NCI-H1436 (cell line): ENCODE measurements at regions not wholly inside any gene's neighbourhood (a gene's known extent, or its start where the extent isn't known, plus 50 kb on each side); places are given as distances from the start of the nearest gene placed in this dataset.
"Not testable (repeated sequence)": the region's sequence is repeated elsewhere in the genome, so short reads cannot be mapped to it uniquely, and the experiment has no call there.

ENCODE experiments used
- DNase-seq: peaks from one replicate; lab custom pipeline; 2025; lab: John Stamatoyannopoulos, UW

DNA sequence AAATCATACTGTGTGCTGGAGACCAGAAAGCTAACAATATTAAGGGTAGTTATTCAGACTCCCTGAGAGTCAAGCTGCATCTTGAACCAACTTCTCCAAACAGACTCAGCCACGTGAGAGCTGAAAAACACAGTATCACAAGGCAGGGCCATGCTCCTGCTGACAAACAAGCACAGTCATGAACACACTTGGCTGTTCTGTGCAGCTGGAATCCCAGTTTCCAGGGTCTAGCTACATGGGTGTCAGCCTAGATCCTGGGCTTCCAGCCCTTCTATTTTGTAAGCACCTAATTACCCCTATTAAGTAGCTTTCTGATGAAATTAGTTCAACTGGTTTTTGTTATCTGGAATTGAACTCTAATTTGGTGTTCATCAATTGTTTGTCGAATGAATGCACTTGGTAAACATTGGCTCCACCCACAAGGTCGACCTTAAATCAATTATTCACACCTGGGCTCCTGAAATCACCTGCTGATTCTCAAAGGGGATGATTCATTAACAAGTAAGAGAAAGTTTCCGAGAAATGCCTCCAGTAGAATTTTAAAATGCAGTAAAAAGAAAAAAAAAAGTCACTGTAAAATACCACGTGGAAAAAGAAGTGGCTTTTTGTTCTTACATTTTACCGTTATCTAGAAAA is 179.3 kb downstream of the ZC3H11B start:
- no peak for DNase-seq

DNA sequence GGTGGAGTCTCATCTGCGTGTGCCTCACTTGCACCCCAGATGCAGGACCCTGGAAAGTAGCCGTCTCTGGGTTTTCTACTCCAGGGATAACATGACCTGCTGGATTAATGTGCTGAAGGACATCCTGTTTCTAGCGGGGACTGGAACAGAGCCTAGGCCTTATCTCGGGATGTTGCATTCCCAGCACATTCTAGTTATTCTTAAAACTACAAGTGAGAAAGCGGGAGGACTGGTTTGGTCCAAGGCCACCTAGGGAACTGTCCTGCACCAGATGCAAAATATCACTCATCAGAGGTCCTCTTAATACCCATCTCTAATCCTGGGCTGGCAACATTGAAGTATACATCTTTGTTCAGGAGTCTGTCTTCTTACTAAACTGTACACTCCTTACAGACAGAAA is 179.9 kb downstream of the ZC3H11B start:
- no peak for DNase-seq

DNA sequence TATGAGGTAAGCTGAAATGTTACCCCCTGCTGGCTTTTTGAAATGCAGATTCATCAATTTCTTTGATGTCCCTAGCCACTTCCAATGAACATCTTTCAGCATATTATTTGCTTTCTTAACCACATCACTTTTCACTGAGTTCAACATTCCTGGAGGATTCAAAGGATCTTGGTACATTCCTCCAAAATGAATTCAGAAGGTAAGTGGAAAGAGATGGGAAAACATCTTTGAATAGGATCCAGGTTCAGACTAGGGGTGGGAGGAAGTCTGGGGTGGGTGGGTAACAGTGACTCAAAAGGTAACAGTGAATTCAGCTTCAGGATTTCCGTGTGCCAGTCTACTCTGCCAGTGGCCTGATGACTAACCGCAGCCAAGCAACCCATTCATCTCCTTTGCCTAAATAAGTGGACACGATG is 180.7 kb downstream of the ZC3H11B start:
- no peak for DNase-seq

DNA sequence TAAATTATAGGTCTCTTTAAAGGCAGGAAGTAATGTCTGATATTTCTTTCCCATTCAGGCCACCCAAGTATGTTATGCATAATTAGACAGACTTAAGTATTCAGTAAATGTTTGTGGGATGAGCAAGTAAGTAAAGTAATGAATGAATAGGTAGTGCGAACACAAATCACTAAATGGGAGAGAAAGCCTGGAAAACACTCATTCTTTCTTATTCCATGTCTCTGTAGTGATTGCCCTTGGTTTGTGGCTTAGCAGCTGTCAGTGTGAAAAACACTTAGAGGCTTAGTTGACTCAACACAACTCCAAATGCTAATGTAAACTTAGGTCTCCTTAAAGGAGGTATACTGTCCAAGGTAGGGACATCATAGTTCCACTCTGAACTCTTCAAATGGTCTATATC is 182.5 kb downstream of the ZC3H11B start:
- DNase-seq, result no peak

DNA sequence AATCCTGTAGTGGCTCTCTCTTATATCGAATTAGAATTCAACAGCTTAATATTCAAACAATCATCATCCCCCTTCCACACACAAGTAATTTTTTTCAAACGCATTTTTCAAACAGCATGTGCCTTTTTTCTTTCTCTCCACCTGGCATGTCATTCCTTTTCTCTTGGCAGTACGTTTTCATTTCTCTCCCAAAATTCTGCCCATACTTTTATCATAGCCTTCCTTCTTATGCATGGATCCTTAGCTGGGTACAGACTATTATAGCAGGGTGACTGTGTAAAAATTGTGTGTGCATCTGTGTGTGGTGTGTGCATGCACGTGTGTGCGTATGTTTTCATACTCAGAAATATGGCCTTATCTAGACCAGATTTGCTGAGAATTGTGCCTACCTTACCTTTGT is 184.3 kb downstream of the ZC3H11B start:
- no peak for DNase-seq

DNA sequence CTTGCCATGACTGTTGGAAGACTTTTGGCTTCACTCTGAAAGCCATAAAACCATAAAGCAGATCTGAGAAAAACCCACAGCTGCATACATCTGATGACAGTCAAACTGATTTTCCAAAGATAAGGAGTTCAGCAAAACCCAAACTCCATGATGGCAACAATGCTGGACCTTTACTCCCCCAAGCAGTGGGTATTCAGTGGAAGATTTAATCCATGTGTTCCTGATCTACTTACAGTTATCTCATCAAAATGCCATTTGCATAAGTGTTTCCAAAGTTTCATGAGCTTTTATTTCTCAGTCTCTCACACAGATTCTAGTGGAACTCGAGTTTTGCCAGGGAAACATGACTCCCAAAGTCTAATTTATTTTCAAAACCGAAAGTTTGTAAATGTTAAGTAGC is 184.9 kb downstream of the ZC3H11B start:
- DNase-seq, result no peak

DNA sequence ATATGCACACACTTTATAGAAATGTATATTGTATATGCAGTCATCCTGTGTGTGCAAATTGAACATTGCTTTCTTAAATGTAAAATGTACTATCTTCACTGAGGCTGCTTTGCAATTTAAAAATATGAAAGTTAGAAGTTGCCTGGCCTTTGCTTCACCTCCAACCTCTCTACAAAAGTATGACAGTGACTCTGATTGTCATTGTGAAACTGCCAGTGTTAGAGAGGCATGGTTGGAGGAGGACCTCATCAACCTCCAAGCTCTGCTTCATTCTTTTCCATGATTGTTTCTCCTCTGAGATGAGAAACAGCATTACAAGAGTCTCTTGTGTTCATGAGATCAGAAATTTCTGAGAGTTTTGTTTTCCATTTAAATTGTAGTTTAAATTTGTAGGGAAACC is 185.5 kb downstream of the ZC3H11B start:
- no peak for DNase-seq

DNA sequence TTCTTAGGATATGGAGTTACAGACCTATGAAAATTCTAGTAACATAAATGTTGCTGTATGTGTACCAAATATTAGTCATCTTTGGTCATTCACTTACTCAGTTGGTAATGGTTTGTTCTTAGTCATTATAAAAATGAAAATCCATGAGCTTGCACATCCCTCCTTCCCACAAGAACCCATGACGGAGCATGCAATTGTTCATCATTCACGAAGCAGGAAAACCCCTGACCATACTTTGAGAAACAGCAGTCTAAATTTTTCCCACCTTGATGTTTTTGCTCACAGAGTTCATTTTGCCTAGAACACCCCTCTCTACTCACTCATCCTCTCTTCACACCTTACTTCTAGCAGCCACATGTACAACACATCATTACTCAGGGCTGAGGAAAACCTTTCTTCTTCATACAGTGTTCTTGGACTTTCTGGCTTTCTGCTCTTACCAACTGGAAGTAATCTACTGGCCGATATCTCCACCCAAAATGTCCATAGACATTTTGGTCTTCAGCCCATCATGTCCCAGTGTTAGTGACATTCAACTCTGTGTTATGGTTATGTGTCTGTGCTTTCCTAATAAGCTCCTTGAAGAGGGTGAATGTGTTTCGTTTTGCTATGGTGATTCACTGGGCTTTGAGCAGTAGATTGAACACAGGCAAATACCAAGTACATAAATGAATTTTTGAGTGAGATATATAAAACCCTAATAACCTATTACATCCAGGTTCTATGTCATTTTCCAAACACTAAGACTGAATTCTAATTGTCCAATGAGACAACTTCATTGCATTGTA is 189.9 kb downstream of the ZC3H11B start:
- no peak for DNase-seq

DNA sequence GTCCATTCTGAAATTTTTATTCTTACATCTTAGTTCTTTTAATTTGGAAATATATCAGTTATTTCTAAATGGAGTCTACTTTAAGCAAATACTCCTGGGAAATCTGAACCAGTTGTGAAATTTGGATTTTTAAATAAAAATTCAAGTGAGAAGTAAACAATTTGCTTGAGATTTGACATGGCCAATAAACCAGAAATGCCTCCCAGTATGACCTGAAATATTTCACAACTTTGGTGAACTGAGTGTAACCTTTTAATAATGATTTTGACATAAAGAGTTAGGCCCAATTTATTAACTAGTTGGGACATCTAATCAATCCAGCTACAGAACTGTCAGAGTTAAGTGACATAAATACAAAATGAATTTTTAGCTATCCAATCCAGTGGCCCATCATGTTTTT is 192.0 kb downstream of the ZC3H11B start:
- no peak for DNase-seq

DNA sequence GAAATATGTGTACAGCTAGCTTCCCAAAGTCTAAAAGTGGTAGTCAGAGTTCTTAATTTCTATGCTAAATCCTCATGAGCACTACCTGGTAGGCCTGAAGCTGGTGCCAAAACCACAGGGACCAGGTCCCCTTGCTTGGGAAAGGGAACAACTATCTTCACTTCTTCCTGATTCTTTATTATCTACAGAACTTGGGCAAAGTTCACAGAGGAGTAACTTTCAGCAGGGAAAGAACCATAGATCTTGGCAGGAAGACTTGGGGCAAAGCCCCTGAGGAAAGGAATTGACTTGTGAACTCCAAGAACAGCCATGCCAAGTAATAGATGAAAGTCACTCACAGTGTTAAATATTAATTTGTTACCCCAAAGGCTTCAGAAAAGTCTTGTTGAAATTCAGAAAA is 193.0 kb downstream of the ZC3H11B start:
- DNase-seq, result no peak

DNA sequence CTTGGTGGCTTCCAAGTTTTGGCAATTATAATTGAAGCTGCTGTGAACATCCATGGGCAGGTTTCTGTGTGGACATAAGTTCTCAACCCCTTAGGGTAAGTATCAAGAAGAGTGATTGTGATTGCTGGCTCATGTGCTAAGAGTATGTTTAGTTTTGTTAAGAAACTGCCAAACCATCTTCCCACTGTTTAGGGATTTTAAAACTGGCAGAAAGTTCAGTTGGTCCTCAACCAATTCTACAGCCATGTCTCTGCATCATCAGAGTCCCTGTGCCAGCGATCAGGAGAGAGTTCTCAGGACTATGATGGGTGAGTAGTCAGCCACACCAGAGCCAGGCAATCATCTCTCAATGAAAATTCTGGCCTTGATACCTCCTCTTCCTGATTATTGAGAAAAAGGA is 193.8 kb downstream of the ZC3H11B start:
- no peak for DNase-seq

DNA sequence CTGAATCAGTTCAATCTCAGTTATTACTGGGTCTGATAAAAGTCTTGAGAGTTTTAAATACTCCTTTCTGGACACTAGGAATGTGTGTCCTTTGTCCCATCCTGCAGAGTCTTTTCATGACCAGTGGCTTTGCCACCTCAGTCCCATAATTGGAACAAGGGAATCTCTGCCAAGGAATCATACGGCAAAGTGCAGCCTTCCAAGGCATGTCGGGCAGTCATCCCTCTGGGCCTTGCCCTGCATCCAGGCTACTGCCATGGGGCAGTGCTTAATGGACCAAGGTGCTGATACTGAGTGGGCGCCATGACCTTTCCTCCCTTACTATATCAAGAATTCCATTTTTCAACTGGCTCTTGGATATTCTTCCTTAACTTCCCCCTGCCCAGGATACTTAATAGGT is 195.3 kb downstream of the ZC3H11B start:
- no peak for DNase-seq

DNA sequence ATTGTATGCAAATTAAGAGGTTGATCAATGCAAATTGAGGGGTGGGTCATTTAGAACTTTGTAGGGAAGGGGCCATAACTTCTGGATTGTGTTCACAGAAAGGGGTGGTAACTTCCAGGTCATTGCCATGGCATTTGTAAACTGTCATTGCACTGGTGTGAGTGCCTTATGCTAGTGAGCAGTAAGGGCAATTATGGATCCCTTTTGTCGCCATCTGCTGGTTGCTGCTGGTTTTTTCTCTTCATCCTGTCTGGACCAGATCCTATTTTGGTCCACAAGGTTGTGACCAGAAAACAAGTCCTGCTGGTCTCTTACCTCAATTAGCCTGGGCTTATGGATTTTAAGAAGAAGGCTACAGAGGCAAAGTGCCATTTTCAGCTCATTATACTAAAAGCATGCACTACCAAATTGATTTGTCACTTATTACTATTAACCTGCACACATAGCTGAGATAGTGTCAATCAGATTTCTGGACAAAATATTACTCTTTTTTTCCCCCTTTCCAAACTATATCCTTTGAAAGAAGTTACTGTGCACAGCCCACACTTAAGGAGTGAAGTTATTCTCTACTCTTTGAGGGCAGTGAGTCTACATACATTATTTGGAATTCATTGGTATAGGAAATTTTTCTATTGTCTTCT is 196.2 kb downstream of the ZC3H11B start:
- DNase-seq, result peak; percentile 17

DNA sequence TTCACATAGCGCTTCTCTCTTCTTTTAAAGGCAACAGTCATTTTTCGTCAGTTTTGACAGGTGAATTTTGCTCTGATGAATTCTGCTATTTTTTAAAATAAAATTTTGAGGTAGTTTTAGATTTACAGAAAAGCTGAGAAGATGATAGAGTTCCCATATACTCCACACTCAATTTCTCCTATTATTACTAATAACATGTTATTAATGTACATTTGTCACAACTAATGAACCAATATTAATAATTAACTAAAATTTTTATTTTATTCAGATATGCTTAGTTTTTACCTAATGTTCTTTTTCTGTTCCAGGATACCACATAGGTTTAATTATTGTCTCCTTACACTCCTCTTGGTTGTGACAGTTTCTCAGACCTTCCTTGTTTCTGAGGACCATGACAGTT is 197.0 kb downstream of the ZC3H11B start:
- no peak for DNase-seq

DNA sequence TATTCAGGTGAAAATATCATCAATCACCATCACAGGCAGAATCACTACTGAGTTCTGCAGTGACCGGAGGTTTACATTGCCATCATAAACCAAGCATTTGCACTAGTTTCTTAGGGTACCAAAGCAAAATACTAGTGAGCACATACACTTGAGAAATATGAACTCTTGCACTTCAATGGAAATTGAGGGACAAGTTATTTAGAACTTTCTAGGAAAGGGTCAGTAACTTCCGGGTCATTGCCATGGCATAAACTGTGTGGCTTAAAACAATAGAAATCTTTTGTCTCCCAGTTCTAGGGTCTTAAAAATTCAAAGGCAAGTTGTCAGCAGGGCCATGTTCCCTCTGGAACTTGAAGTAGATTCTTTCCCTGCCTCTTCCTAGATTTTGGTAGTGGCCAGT is 197.5 kb downstream of the ZC3H11B start:
- no peak for DNase-seq

DNA sequence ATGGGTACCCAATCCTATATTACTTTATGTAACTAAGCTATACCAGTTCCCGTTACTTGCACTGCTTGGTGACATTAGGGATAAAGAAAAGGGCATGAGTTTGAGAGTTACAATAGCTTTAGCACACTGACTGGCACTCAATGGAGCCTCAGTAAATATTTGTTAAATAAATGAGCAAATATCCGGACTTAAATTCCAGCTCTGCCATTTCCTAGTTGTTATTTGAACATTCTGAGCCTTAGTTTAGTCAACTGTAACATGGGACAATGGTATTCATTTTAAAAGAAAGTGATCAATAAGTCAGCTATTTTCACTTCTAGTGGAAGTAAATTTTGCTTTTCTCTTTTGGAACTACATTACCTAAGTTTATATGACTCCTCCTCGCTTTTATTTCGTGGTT is 198.7 kb downstream of the ZC3H11B start:
- no peak for DNase-seq

DNA sequence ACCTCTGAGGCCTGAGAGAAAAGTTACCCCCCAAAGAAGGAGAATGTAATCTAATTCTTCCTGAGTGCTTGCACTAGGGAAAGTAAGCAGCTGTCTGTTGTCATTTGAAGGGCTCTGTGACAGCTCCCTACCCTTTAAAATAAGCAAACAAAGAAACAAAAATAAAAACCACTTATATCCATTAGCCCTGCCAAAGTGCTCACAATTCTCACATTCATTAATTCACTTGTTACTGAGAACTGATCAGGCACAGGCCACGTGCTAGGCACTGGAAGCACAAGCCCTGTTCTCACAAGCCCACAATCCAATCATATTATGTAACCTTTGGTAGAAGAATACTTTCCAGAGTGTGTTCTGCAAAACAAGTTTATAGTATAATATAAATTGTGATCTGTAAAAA is 199.4 kb downstream of the ZC3H11B start:
- DNase-seq, result peak; percentile 63

DNA sequence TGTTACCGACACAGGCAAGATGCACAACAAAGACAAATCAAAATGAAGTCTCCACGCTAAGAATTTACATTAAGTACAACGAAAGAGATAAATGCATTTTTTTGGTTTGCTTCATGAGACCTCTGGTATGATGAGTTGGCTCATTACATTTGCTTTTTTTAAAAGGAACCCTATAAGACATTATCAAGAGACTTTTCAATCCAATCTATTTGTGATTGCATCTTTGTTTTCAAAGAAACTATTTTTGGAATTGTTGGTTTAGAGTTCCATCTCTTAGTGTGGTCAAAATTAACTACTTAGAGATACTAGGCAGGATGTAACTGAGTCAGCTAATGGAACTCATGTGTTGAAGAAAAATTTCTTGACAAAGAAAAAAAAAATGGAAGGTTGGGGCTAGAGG is 200.1 kb downstream of the ZC3H11B start:
- DNase-seq, result no peak

DNA sequence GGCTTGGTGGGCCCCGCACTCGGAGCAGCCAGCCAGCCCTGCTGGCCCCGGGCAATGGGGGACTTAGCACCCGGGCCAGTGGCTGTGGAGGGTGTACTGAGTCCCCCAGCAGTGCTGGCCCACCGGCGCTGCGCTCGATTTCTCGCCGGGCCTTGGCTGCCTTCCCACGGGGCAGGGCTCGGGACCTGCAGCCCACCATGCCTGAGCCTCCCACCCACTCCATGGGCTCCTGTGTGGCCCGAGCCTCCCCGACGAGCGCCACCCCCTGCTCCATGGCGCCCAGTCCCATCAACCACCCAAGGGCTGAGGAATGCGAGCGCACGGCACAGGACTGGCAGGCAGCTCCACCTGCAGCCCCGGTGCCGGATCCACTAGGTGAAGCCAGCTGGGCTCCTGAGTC is 202.2 kb downstream of the ZC3H11B start:
- DNase-seq, result not testable (repeated sequence)

DNA sequence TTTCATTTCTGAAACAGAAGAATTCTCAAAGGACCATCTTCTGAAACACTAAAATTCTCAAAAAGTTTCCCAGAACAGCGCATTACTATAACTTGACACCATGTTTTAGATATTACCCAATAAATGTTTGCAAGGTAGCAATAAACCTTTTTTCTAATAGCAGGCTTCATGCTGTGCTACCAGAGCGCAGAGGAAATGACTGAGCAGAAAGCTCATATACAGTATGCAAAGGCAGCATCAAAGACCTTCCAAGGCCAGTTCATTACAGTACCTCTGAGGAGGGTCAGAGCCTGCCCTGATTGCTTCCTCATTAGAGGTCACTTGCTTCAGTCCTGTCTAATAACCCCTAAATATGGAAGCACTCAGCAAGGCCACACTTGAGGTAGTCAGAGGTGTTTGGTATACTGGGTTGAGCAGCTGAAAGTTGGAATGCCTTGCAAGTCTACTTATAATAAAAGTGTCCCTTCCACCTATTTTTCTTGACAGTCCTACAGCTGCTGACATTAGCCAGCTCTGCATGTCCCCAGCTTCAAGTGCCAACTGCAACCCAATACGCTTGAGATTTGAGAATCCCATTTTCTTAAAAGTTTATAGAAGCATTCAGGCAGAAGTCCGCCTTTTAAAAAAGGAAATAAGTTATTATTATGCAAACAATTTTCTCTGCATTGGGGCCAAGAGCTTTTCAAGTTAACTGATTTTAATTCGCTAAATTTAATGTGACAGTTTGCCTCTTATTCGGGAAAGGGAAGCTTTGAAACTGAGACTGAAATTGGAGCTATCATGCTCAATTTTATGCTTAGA is 207.2 kb downstream of the ZC3H11B start:
- no peak for DNase-seq

DNA sequence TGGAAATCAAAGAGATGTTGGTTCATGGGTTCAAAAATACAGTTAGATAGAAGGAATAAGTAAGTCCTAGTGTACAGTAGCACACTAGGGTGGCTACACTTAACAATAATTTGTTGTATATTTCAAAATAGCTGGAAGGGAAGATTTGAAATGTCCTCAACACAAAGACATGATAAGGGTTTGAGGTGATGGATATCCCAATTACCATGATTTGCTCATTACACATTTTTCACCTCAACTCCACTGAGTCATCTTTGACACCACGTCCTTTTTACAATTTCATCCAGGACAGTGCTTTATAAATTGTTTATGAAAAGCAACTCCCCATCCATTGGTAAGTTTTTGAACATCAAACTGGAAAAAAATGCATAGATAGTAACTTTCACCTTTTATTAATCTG is 208.3 kb downstream of the ZC3H11B start:
- DNase-seq, result no peak

DNA sequence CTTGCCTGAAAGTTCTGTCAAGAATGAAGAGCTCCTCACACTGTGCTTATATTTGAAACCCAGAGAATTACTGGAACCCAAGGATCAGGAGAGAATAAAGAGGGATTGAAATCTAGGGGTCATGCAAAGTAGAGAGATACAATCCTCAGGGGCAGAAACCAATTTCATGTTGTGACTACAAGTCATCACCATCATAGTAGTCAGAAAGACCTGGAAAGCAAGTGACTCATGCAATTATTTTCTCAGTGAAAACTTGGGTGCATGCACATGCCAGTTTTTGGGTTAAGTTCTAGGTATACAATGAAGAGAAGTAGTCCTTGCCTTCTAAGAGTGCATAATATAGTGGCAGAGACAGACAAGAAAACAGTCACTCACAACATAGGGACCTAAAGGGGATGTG is 210.0 kb downstream of the ZC3H11B start:
- no peak for DNase-seq
